ENCODE measurements at regions not wholly inside any gene's neighbourhood (a gene's known extent, or its start where the extent isn't known, plus 50 kb on each side); places are given as distances from the start of the nearest gene placed in this dataset.

GRCh38 chr2:13666582-13667414 is 950.1 kb downstream of the TRIB2 start:
- no peak overlapping the region for H2BK15ac ChIP-seq (ENCODE audit: low read length)
- no peak overlapping the region for H3K4me3 ChIP-seq (ENCODE audit: extremely low read depth in 1 of 4, insufficient read depth in 2 of 4, low read depth in 3 of 4, low read length in 4 of 4)
- H2AK5ac ChIP-seq (ENCODE audit: low read depth, low read length), result no peak overlapping the region
- ChIA-PET POLR2A (ENCODE audit: partially characterized antibody) (no interaction called here), CTCF (ENCODE audit: partially characterized antibody) (no interaction called here)
- no peak overlapping the region for H3K27ac ChIP-seq (ENCODE audit: low read depth, low read length)
- 87% methylated on average over 3 of the region's 3 CpGs; no CpG with 5 or more reads in 1 of the 2 experiments for WGBS, 2 experiments (ENCODE audit: extremely low coverage in 1 of 2, insufficient coverage in 1 of 2, insufficient read length in 1 of 2, insufficient replicate concordance in 2 of 2, low coverage in 1 of 2, low lambda C conversion rate in 2 of 2, missing lambda C conversion rate in 1 of 2)
- no peak overlapping the region for H4K8ac ChIP-seq (ENCODE audit: extremely low read depth, insufficient read depth, low read length)
- H3K9me3 ChIP-seq (ENCODE audit: insufficient read depth in 2 of 2, low read depth in 1 of 2, low read length in 1 of 2), result no peaks in the 10 kb centered on the region; a peak in 1 of 4 replicates
- no peak overlapping the region for H3K9ac ChIP-seq (replicated peaks in 1 of 4; ENCODE audit: extremely low read depth in 1 of 4, low read depth in 3 of 4, low read length in 3 of 4)
- no peak overlapping the region for H2BK20ac ChIP-seq (ENCODE audit: low read length)
- no peak overlapping the region for H3K56ac ChIP-seq (replicated peaks; ENCODE audit: insufficient read length, low read depth, low read length)
- no peak overlapping the region for H2BK12ac ChIP-seq (ENCODE audit: low read depth, low read length)
- H3K23ac ChIP-seq (ENCODE audit: insufficient read length), result no peak overlapping the region
- DNase-seq (ENCODE audit: low read depth in 1 of 2, low spot score in 2 of 2), result no peak
- no peaks in the 10 kb centered on the region for H3K27me3 ChIP-seq (replicated peaks in 1 of 4; ENCODE audit: control insufficient read depth in 3 of 4, extremely low read depth in 1 of 4, insufficient read depth in 3 of 4, low read length in 3 of 4)
- no peaks in the 10 kb centered on the region for H3K4me1 ChIP-seq (replicated peaks in 1 of 4; ENCODE audit: control insufficient read depth in 3 of 4, insufficient read depth in 4 of 4, low read length in 3 of 4)
- H3K18ac ChIP-seq (ENCODE audit: extremely low read depth, low read length), result no peak overlapping the region
- H4K5ac ChIP-seq (ENCODE audit: insufficient read length, low read depth, low read length), result no peak overlapping the region
- TF ChIP-seq NANOG (IDR thresholded peaks at IDR 0.05; ENCODE audit: insufficient read depth, low read depth, low read length, poor library complexity, severe bottlenecking) (no peak), KDM4A (IDR thresholded peaks at IDR 0.05; ENCODE audit: low read depth, low read length, severe bottlenecking) (no peak), POU5F1 (IDR thresholded peaks at IDR 0.05; ENCODE audit: low read depth, low read length) (no peak), RXRA (IDR thresholded peaks at IDR 0.05; ENCODE audit: insufficient read depth, low read depth, low read length) (no peak), YY1 (IDR thresholded peaks at IDR 0.05; ENCODE audit: low read depth, low read length) (no peak), POLR2A (IDR thresholded peaks at IDR 0.05; ENCODE audit: control extremely low read depth in 1 of 2, low read depth in 2 of 2, low read length in 2 of 2) (no peak), E2F6 (IDR thresholded peaks at IDR 0.05) (no peak)
- no peak overlapping the region for H3K4me2 ChIP-seq (ENCODE audit: insufficient read depth in 1 of 2, low read depth in 2 of 2, low read length in 2 of 2)
- H3K14ac ChIP-seq (ENCODE audit: insufficient read length), result no peak overlapping the region
- H3K79me2 ChIP-seq (ENCODE audit: control insufficient read depth in 1 of 2, insufficient read depth in 2 of 2, low read length in 2 of 2), result no peaks in the 10 kb centered on the region
- H2BK120ac ChIP-seq (replicated peaks; ENCODE audit: low read depth, low read length), result no peak overlapping the region
- H3K36me3 ChIP-seq (ENCODE audit: control insufficient read depth in 2 of 4, insufficient read depth in 4 of 4, low read length in 3 of 4), result no peaks in the 10 kb centered on the region
- H2BK5ac ChIP-seq (ENCODE audit: low read depth, low read length), result no peak overlapping the region
- H3K4ac ChIP-seq (replicated peaks; ENCODE audit: insufficient read length, low read depth, low read length), result no peak overlapping the region
- no peaks in the 10 kb centered on the region for H3K23me2 ChIP-seq (ENCODE audit: low read depth, low read length)
- H4K91ac ChIP-seq (replicated peaks; ENCODE audit: insufficient read length, low read length), result no peak overlapping the region
- H2AFZ ChIP-seq (ENCODE audit: low read length), result no peak overlapping the region
- no peaks in the 10 kb centered on the region for H4K20me1 ChIP-seq (replicated peaks in 1 of 2; ENCODE audit: control insufficient read depth in 1 of 2, insufficient read depth in 2 of 2, low read length in 2 of 2)
- H3K79me1 ChIP-seq (ENCODE audit: low read depth, low read length), result no peaks in the 10 kb centered on the region
- FAIRE-seq, result no peak

Measured in H1 (cell line).